GM18499 (cell line): ENCODE measurements at regions not wholly inside any gene's neighbourhood (a gene's known extent, or its start where the extent isn't known, plus 50 kb on each side); places are given as distances from the start of the nearest gene placed in this dataset.

Experiments used
- ATAC-seq: cut with Tn5 transposase; IDR thresholded peaks from one replicate; pipeline ENCODE4 v1.9.1; 2021; ENCODE audit warnings: moderate number of reproducible peaks; ENCODE audit not compliant: insufficient read depth, unreplicated experiment

GRCh38 chr6:130754786-130755367 is 72.3 kb upstream of the SMLR1 start:
- ATAC-seq, result no peak

- ATAC-seq, result no peak
Observed at GRCh38 chr6:130755368-130756034, 71.7 kb upstream of the SMLR1 start.

- no peak for ATAC-seq
Observed at GRCh38 chr6:130756824-130757223, 70.4 kb upstream of the SMLR1 start.

GRCh38 chr6:130758813-130759212 is 68.4 kb upstream of the SMLR1 start:
- ATAC-seq, result no peak

- ATAC-seq, result no peak
Observed at GRCh38 chr6:130760006-130760405, 67.2 kb upstream of the SMLR1 start.

- no peak for ATAC-seq
Observed at GRCh38 chr6:130761286-130761685, 65.9 kb upstream of the SMLR1 start.

- no peak for ATAC-seq
Observed at GRCh38 chr6:130765181-130765727, 62.0 kb upstream of the SMLR1 start.

GRCh38 chr6:130766239-130767144 is 60.7 kb upstream of the SMLR1 start:
- ATAC-seq, result no peak

- no peak for ATAC-seq
Observed at GRCh38 chr6:130769861-130770260, 57.3 kb upstream of the SMLR1 start.

- ATAC-seq, result no peak
Observed at GRCh38 chr6:130771741-130772140, 55.5 kb upstream of the SMLR1 start.

GRCh38 chr6:130773860-130774259 is 53.3 kb upstream of the SMLR1 start:
- ATAC-seq, result no peak

- no peak for ATAC-seq
Observed at GRCh38 chr6:130775411-130776012, 51.7 kb upstream of the SMLR1 start.

GRCh38 chr6:130776287-130776925 is 50.8 kb upstream of the SMLR1 start:
- peak; percentile 93 for ATAC-seq
